ENCODE measurements at regions not wholly inside any gene's neighbourhood (a gene's known extent, or its start where the extent isn't known, plus 50 kb on each side); places are given as distances from the start of the nearest gene placed in this dataset.
"Not testable (repeated sequence)": the region's sequence is repeated elsewhere in the genome, so short reads cannot be mapped to it uniquely, and the experiment has no call there.

DNA sequence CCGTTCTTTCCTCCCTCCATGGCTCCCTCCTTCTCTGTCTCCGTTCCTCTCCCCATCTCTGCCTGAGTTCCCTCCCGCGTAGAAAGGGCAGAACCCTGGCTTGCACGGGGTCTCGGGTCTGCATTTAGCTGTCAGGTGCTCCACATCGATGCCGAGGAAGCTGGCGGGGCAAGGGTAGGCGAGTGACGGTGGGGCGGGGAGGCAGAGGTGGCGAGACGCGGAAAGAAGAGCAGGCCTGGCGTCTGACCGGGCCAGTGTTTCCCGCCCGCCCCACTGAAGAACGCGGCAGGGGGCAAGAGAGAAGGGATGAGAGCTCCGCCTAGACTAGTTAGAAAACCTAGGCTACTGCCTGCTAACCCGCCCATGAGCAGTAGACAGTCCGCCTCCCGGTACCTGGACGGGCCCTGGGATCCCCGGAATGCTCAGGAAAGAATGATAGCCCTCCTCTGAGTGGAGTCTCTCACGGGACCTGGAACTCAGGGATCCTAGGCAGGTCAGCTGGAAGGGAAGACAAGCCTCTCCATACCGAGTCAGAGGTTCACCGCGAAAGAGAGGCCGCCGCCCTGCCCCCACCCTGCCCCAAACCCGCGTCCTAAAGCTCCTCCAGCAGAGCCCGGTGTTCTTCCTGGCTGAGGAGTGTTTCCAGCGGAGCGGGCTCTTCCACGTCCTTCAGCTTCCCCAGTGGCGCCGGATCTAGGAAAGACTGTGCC, 357.9 kb upstream of the DEFB115 start:
- DNase-seq (ENCODE audit: low spot score): not testable (repeated sequence)

- not testable (repeated sequence) for DNase-seq (ENCODE audit: low spot score)
Measured at GRCh38 chr20:30900080-30900719, 357.3 kb upstream of the DEFB115 start.

DNA sequence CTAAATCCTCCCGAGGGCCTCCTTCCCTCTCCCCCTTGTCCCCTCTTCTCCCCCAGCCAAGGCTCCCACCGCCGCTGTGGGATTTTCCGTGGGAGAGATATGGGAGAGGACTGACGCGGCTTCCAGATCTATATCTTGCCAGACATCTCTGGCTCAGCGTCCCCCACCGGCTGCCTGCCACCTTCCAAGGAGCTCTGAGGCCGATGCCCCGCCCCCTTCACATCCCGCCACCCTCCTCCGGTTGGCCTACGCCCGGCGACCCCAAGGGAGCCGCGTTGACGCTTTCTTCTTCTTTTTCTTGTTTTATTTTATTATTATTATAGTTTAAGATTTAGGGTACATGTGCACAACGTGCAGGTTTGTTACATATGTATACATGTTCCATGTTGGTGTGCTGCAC, 352.2 kb upstream of the DEFB115 start:
- not testable (repeated sequence) for DNase-seq (ENCODE audit: low spot score)

- no peak for DNase-seq (ENCODE audit: low spot score)
Measured at GRCh38 chr20:30910937-30911725, 346.3 kb upstream of the DEFB115 start.

- not testable (repeated sequence) for DNase-seq (ENCODE audit: low spot score)
Measured at GRCh38 chr20:30911832-30912660, 345.4 kb upstream of the DEFB115 start.

- not testable (repeated sequence) for DNase-seq (ENCODE audit: low spot score)
Measured at GRCh38 chr20:30912661-30913026, 344.8 kb upstream of the DEFB115 start.

- DNase-seq (ENCODE audit: low spot score): not testable (repeated sequence)
Measured at GRCh38 chr20:30916404-30916803, 341.1 kb upstream of the DEFB115 start.

- no peak for DNase-seq (ENCODE audit: low spot score)
Measured at GRCh38 chr20:30919514-30920188, 337.8 kb upstream of the DEFB115 start.

DNA sequence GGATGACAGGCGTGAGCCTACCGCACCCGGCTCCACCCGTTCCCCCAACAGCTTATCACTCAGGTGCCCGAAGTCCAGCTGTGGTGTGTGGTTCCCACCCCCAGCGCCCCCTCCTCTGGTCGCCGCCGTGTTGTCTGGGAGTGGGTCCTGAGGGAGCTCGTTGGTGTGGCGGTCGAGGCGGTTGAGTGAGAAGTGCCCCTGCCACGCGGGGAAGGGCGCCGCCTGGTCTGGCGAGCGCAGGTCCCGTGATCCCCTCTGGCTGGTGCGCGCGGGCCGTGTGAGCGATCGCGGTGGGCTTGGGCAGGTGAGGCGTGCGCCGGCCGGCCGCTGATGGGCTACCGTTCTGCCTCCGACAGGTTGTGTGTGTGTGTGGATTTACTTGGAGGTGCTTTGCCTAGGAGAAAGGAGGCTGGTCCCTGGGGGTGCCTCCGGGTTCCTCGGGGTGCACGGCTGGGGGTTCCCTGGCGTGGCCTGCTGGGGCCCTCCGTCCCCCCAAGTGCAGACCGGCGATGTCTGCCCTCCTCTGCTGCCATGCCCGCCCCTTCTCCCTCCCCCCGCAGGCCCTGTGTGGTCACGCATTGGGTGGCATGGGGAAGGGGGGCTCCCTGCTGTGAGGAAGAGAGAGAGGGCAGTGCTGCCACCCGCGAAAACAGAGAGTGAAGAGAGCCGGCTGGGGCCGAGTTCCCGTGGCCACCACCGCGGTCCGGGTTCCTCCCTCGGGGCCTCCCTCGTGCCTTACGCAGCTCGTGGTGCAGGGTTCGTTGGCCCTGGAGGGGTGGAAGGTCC, 336.0 kb upstream of the DEFB115 start:
- no peak for DNase-seq (ENCODE audit: low spot score)

- DNase-seq (ENCODE audit: low spot score): no peak
Measured at GRCh38 chr20:30922129-30922528, 335.3 kb upstream of the DEFB115 start.

GRCh38 chr20:30937790-30938189, 319.7 kb upstream of the DEFB115 start:
- DNase-seq (ENCODE audit: low spot score): no peak

- no peak for DNase-seq (ENCODE audit: low spot score)
Measured at GRCh38 chr20:30949761-30950160, 307.7 kb upstream of the DEFB115 start.

GRCh38 chr20:30951088-30951487, 306.4 kb upstream of the DEFB115 start:
- not testable (repeated sequence) for DNase-seq (ENCODE audit: low spot score)

DNA sequence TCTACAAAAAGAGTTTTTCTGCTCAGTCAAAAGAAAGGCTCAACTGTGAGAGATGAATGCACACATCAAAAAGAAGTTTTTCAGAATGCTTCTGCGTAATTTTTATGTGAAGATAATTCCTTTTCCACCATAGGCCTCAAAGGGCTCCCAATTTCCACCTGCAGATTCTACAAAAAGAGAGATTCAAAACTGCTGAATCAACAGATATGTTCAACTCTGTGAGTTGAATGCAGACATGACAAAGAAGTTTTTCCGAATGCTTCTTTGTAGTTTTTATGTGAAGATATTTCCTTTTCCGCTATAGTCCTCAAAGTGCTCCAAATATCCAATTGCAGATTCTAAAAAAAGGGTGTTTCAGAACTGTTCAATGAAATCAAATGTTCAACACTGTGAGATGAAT, 300.8 kb upstream of the DEFB115 start:
- not testable (repeated sequence) for DNase-seq (ENCODE audit: low spot score)

GRCh38 chr20:30959208-30959607, 298.3 kb upstream of the DEFB115 start:
- not testable (repeated sequence) for DNase-seq (ENCODE audit: low spot score)

- no peak for DNase-seq (ENCODE audit: low spot score)
Measured at GRCh38 chr20:30963591-30963990, 293.9 kb upstream of the DEFB115 start.

DNA sequence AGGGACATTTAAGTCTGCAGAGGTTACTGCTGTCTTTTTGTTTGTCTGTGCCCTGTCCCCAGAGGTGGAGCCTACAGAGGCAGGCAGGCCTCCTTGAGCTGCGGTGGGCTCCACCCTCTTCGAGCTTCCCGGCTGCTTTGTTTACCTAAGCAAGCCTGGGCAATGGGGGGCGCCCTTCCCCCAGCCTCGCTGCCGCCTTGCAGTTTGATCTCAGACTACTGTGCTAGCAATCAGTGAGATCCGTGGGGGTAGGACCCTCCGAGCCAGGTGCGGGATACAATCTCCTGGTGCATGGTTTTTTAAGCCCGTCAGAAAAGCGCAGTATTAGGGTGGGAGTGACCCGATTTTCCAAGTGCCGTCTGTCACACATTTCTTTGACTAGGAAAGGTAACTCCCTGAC, 281.6 kb upstream of the DEFB115 start:
- not testable (repeated sequence) for DNase-seq (ENCODE audit: low spot score)

- DNase-seq (ENCODE audit: low spot score): no peak
Measured at GRCh38 chr20:30985386-30985785, 272.1 kb upstream of the DEFB115 start.
